ENCODE measurements at regions not wholly inside any gene's neighbourhood (a gene's known extent, or its start where the extent isn't known, plus 50 kb on each side); places are given as distances from the start of the nearest gene placed in this dataset.

DNA sequence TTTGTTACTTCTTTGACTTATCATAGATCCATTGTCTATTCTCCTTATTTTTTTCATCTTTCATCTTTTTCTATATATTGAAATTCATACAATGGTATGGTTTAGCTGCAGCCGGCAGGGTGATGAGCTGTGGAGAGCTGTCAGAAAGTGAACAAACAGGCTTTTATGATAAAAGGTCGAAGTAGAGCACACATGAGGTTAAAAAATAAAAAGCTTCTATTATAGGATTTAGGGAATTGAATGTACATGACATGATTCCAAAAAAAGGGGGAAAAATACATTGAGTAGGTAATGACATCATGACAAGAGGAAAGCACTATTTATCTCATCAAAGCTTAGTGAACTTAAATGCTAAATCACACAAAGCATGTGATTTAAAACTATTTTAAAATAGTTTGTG is 884.8 kb downstream of the METTL15 start:
- TF ChIP-seq EZH2 (IDR thresholded peaks at IDR 0.05) (no peak), POLR2AphosphoS5 (IDR thresholded peaks at IDR 0.05; ENCODE audit: borderline replicate concordance, low read depth, low read length) (no peak), FOXP2 (optimal IDR thresholded peaks at IDR 0.05; ENCODE audit: control extremely low read depth, extremely low read length, insufficient read depth) (no peak)
